OCI-LY1 (cell line): ENCODE measurements at regions not wholly inside any gene's neighbourhood (a gene's known extent, or its start where the extent isn't known, plus 50 kb on each side); places are given as distances from the start of the nearest gene placed in this dataset.
"Not testable (repeated sequence)": the region's sequence is repeated elsewhere in the genome, so short reads cannot be mapped to it uniquely, and the experiment has no call there.

ENCODE experiments used
- EZH2 ChIP-seq: fragments of 200-600 bp; sonication (generic), shearing (Covaris generic); IDR thresholded peaks from 2 replicates; pipeline ENCODE4 v1.8.0; 2017; ENCODE audit warnings: borderline replicate concordance, mixed run types, mild to moderate bottlenecking, antibody characterized with exemption, low read length, moderate library complexity, mixed read lengths
- TF ChIP-seq, protein P1 (sequence below): fragments of 200-600 bp; sonication (generic), shearing (Covaris generic); IDR thresholded peaks from 2 replicates; pipeline ENCODE4 v1.5.1; 2017; ENCODE audit warnings: mild to moderate bottlenecking, antibody characterized with exemption, low read length, moderate library complexity, mixed read lengths

DNA sequence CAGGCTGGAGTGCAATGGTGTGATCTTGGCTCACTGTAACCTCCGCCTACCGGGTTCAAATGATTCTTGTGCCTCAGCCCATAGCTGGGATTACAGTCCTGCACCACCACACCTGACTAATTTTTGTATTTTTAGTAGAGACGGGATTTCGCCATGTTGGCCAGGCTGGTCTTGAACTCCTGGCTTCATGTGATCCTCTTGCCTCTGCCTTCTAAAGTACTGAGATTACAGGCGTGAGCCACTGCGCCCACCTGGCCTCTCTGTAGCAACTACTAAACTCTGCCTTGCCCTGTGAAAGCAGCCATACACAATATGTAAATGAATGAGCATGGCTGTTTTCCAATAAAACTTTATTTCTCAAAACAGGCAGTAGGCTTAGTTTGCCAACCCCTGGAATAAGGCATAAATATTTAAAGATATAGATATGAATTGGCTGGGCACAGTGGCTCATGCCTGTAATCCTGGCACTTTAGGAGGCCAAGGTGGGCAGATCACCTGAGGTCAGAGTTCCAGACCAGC lies 127.9 kb upstream of the ZNF217 start:
- TF ChIP-seq, protein P1, sequence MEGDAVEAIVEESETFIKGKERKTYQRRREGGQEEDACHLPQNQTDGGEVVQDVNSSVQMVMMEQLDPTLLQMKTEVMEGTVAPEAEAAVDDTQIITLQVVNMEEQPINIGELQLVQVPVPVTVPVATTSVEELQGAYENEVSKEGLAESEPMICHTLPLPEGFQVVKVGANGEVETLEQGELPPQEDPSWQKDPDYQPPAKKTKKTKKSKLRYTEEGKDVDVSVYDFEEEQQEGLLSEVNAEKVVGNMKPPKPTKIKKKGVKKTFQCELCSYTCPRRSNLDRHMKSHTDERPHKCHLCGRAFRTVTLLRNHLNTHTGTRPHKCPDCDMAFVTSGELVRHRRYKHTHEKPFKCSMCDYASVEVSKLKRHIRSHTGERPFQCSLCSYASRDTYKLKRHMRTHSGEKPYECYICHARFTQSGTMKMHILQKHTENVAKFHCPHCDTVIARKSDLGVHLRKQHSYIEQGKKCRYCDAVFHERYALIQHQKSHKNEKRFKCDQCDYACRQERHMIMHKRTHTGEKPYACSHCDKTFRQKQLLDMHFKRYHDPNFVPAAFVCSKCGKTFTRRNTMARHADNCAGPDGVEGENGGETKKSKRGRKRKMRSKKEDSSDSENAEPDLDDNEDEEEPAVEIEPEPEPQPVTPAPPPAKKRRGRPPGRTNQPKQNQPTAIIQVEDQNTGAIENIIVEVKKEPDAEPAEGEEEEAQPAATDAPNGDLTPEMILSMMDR = not testable (repeated sequence)
- not testable (repeated sequence) for TF ChIP-seq EZH2
